PFSK-1 (cell line): ENCODE measurements at regions not wholly inside any gene's neighbourhood (a gene's known extent, or its start where the extent isn't known, plus 50 kb on each side); places are given as distances from the start of the nearest gene placed in this dataset.

Experiments
- FOXP2 ChIP-seq: optimal IDR thresholded peaks from 2 replicates; pipeline ENCODE3; 2011; ENCODE audit warnings: borderline replicate concordance, control low read depth, inconsistent platforms; ENCODE audit not compliant: insufficient read depth; ENCODE audit errors: extremely low read length, extremely low read depth
- POLR2AphosphoS5 ChIP-seq: IDR thresholded peaks from 2 replicates; pipeline ENCODE4 v1.6.1; 2012; ENCODE audit warnings: low read depth, mild to moderate bottlenecking, control low read depth, low read length, moderate library complexity
- SIN3A ChIP-seq: IDR thresholded peaks from 2 replicates; pipeline ENCODE4 v1.6.1; 2012; ENCODE audit warnings: mild to moderate bottlenecking, low read length, moderate library complexity, borderline replicate concordance; ENCODE audit not compliant: insufficient read depth
- TAF1 ChIP-seq: IDR thresholded peaks from 2 replicates; pipeline ENCODE4 v1.6.1; 2012; ENCODE audit warnings: low read length, control low read depth, borderline replicate concordance; ENCODE audit not compliant: insufficient read depth
- TF ChIP-seq, protein P1 (sequence below), 2 experiments: IDR thresholded peaks; 2 replicates each; pipeline versions ENCODE4 v1.6.1 to v1.8.0; 2011 to 2012; ENCODE audit warnings: low read depth in 2 of 2, low read length in 2 of 2, control low read depth in 1 of 2, inconsistent platforms in 1 of 2, mild to moderate bottlenecking in 1 of 2, moderate library complexity in 1 of 2; ENCODE audit not compliant: insufficient read depth in 1 of 2

DNA sequence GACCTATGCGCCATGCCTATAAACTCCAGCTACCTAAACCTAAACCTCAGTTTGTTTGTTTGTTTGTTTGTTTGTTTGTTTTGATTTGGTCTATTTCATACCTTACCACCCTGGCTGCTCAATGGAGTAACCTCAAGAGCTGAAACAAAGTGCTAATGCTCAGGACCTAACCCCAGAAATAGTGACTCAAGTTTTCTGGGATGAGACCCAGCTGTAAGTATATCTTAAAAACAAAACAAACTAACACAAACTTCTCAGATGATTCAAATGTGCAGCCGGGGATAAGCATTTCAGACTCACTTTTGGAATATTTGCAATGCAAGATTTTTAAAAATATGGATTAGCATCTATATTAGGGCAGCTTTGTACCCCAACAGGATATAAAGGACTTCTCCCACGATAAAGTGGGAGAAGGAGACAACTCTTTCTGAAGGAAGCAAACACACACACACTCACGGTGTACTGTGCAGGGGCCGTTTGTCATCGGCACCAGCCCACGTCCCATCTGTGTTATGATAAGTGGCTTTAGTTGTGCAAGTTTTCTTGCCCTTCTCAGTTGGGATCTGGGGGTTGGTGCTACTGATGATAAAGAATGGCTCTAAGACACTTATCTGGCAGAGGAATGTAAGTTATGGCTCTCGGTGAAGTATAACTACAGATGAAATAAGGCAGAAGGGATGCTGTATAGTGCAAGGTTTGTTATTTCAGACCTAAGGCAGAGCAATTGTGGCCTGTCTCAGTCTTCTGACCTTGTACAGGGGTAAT, 516.7 kb upstream of the TMEM132C start:
- TF ChIP-seq SIN3A (no peak), TAF1 (no peak), POLR2AphosphoS5 (no peak), FOXP2 (no peak)
- TF ChIP-seq, protein P1, sequence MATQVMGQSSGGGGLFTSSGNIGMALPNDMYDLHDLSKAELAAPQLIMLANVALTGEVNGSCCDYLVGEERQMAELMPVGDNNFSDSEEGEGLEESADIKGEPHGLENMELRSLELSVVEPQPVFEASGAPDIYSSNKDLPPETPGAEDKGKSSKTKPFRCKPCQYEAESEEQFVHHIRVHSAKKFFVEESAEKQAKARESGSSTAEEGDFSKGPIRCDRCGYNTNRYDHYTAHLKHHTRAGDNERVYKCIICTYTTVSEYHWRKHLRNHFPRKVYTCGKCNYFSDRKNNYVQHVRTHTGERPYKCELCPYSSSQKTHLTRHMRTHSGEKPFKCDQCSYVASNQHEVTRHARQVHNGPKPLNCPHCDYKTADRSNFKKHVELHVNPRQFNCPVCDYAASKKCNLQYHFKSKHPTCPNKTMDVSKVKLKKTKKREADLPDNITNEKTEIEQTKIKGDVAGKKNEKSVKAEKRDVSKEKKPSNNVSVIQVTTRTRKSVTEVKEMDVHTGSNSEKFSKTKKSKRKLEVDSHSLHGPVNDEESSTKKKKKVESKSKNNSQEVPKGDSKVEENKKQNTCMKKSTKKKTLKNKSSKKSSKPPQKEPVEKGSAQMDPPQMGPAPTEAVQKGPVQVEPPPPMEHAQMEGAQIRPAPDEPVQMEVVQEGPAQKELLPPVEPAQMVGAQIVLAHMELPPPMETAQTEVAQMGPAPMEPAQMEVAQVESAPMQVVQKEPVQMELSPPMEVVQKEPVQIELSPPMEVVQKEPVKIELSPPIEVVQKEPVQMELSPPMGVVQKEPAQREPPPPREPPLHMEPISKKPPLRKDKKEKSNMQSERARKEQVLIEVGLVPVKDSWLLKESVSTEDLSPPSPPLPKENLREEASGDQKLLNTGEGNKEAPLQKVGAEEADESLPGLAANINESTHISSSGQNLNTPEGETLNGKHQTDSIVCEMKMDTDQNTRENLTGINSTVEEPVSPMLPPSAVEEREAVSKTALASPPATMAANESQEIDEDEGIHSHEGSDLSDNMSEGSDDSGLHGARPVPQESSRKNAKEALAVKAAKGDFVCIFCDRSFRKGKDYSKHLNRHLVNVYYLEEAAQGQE (IDR thresholded peaks at IDR 0.05; ENCODE audit: insufficient read depth in 1 of 2, low read depth in 2 of 2, low read length in 2 of 2) = no peak
